Esophagus squamous epithelium (tissue), 5 donors: ENCODE measurements at regions not wholly inside any gene's neighbourhood (a gene's known extent, or its start where the extent isn't known, plus 50 kb on each side); places are given as distances from the start of the nearest gene placed in this dataset.

ENCODE experiments used
- DNase-seq: peaks from one replicate; lab custom pipeline; 2025; lab: John Stamatoyannopoulos, UW
- H3K27ac ChIP-seq, 4 donors: fragments of 200-600 bp; sonication (generic); one replicate each; pipeline ENCODE4 v1.5.1; 2016 to 2019; ENCODE audit warnings: mild to moderate bottlenecking in 1 of 4
- H3K27me3 ChIP-seq, 4 donors: fragments of 200-600 bp; sonication (generic); 1 replicate in 3 of 4; 2 replicates in 1 of 4; pipeline versions ENCODE4 v1.5.1 to v1.6.0; 2017 to 2021; ENCODE audit warnings: antibody characterized with exemption in 1 of 4
- H3K36me3 ChIP-seq, 3 donors: fragments of 200-600 bp; sonication (generic); one replicate each; pipeline ENCODE4 v1.5.1; 2016 to 2019
- H3K4me1 ChIP-seq, 3 donors: fragments of 200-600 bp; sonication (generic); one replicate each; pipeline ENCODE4 v1.5.1; 2017 to 2019
- H3K4me3 ChIP-seq, 4 donors: fragments of 200-600 bp; sonication (generic); 1 replicate in 3 of 4; 2 replicates in 1 of 4; pipeline ENCODE4 v1.5.1; 2016 to 2019; ENCODE audit warnings: mild to moderate bottlenecking in 2 of 4, moderate library complexity in 1 of 4
- H3K9me3 ChIP-seq, 3 donors: fragments of 200-600 bp; sonication (generic); one replicate each; pipeline ENCODE4 v1.5.1; 2016 to 2019
- POLR2A ChIP-seq, 4 donors: fragments of 450-650 bp; IDR thresholded peaks; one replicate each; pipeline ENCODE4 v1.6.1; 2017; ENCODE audit warnings: antibody characterized with exemption in 4 of 4, mild to moderate bottlenecking in 4 of 4, moderate library complexity in 3 of 4
- WGBS, 2 donors: methylation state at CpG; one replicate each; pipeline ENCODE4 v1.1.5; 2018; 5-methylcytosine and 5-hydroxymethylcytosine counted together
- intact Hi-C: fragments of 100-400 bp; cut with DNase I; formaldehyde crosslinking; loops from one replicate; pipeline ENCODE4 v1.15.0; 2022
- TF ChIP-seq, protein P1 (sequence below), 6 experiments: fragments of 450-650 bp in 4 of 6; fragments of 200-600 bp in 2 of 6; sonication (generic) in 2 of 6; IDR thresholded peaks; one replicate each; pipeline ENCODE4 v1.5.1; 2016 to 2019; ENCODE audit warnings: antibody characterized with exemption in 6 of 6, mild to moderate bottlenecking in 4 of 6, moderate library complexity in 4 of 6
- donor health status: DM: yes; HTN: yes; CAD: no.

DNA sequence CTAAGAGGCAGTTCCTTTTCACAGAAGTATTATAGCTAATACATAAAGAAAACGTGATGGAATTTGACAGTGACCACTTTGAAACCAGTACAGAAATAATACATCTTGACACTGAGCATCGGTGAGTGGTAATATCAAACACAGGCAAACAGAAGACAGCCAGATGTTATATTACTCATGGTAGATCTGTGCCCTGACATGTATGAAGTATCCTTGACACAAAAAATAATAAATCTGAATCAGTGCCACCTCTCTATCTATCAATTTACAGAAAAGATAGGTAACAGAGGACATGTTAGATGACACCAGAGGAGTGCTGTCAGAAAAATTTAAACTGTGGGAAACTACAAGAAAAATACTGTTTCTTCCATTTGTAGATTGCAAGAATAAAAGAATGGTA lies 217.4 kb upstream of the POT1 start:
- Histone ChIP-seq H3K27me3 (no peaks in the 10 kb centered on the region), H3K4me3 (no peak overlapping the region), H3K4me1 (no peaks in the 10 kb centered on the region), H3K9me3 (no peaks in the 10 kb centered on the region), H3K27ac (no peak overlapping the region), H3K36me3 (no peaks in the 10 kb centered on the region)
- no peak for TF ChIP-seq POLR2A (IDR thresholded peaks at IDR 0.05)
- TF ChIP-seq, protein P1, sequence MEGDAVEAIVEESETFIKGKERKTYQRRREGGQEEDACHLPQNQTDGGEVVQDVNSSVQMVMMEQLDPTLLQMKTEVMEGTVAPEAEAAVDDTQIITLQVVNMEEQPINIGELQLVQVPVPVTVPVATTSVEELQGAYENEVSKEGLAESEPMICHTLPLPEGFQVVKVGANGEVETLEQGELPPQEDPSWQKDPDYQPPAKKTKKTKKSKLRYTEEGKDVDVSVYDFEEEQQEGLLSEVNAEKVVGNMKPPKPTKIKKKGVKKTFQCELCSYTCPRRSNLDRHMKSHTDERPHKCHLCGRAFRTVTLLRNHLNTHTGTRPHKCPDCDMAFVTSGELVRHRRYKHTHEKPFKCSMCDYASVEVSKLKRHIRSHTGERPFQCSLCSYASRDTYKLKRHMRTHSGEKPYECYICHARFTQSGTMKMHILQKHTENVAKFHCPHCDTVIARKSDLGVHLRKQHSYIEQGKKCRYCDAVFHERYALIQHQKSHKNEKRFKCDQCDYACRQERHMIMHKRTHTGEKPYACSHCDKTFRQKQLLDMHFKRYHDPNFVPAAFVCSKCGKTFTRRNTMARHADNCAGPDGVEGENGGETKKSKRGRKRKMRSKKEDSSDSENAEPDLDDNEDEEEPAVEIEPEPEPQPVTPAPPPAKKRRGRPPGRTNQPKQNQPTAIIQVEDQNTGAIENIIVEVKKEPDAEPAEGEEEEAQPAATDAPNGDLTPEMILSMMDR (IDR thresholded peaks at IDR 0.05), result no peak
- no peak for DNase-seq
- WGBS, 2 donors, result 15 to 28% methylated on average over 2 of the region's 2 CpGs
- intact Hi-C loops, result no loop called here

DNA sequence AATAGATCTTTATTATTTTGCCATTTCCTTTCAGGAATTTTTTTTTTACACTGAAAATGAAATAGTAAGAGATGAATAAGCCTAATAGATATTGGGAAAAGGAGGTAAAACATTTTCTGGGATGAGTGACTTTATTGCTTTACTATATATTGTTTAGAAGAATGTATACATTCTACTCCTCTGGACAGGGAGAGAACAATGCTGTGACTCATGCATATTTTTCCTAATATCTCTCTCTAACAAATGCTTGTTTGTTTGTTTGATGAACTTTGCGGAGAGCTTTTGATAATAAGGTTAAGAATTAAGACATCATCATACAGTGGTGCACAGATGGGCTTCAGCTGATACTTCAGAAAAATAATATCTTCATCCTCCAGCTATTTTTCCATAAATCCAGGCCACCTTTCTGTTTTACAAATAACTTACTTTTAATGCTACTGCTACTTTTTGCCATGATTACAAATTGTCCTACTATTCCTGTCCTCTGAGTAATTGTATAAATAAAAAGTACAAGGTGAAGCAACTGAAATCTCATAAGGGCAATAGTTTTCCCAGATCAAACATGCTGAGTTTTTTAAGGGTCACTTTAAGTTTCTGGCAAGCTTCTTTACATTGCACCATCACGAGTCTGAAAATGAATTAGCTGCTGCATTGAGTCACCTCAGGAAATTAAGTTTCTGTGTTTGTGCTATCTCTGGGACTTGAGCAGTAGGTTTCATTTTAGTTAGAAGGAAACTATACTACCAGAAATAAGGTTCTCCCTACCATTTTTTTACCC lies 207.3 kb upstream of the POT1 start:
- intact Hi-C loops, result no loop called here
- 38 to 53% methylated on average over 2 of the region's 2 CpGs for WGBS, 2 donors
- no peak for DNase-seq

DNA sequence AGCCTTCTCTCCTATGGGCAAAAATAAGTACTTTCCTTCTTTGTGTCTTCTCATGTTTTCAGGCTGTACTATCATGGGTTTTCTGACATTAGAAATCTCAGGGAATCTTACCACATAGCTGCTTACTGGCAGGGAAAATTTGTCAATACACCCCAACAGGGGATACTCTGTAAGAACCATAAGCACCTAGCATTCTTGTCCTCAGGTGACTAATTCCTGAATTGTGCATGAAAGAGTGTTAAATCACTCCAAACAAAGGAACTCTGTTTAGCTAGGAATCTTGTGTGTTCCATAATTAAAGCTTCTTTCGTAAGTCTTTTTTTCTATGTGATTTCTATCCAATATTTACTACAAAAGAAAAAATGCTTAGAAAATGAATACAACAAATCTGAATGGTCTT lies 206.7 kb upstream of the POT1 start:
- Histone ChIP-seq H3K27me3 (no peaks in the 10 kb centered on the region), H3K4me3 (no peak overlapping the region), H3K36me3 (no peaks in the 10 kb centered on the region), H3K4me1 (no peaks in the 10 kb centered on the region), H3K27ac (no peak overlapping the region), H3K9me3 (no peaks in the 10 kb centered on the region)
- intact Hi-C loops, result no loop called here
- TF ChIP-seq POLR2A (IDR thresholded peaks at IDR 0.05), result no peak
- TF ChIP-seq, protein P1 (IDR thresholded peaks at IDR 0.05), result no peak
- WGBS, 2 donors, result 29 to 39% methylated on average over 1 of the region's 1 CpG
- no peak for DNase-seq

More for the DNA sequence above, 207.3 kb upstream of the POT1 start:
- H3K27ac ChIP-seq, result no peak overlapping the region
- TF ChIP-seq, protein P1 (IDR thresholded peaks at IDR 0.05), result no peak
- TF ChIP-seq POLR2A (IDR thresholded peaks at IDR 0.05), result no peak
- H3K4me3 ChIP-seq, result no peak overlapping the region
- H3K27me3 ChIP-seq, result no peaks in the 10 kb centered on the region
- no peaks in the 10 kb centered on the region for H3K36me3 ChIP-seq
- no peaks in the 10 kb centered on the region for H3K9me3 ChIP-seq
- no peaks in the 10 kb centered on the region for H3K4me1 ChIP-seq

DNA sequence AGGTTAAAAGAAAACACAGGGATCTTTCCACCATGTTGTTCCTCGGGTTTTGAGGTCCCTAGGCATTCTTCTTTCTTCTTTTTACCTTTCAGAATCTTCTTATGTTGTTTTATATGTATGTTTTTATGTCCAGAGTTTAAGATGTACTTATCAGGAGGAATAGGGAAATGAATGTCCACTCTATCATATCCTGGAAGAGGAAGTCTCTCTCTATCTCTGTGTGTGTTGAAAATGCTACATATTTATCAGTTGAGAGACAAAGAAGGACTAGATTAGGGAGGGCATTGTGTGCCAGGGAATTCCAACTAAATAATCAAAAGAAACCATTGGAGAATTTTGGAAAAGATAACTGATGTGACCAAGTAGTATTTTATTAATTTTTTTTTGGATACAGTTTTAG lies 200.5 kb upstream of the POT1 start:
- no peak for DNase-seq
- no peaks in the 10 kb centered on the region for H3K4me1 ChIP-seq
- TF ChIP-seq POLR2A (IDR thresholded peaks at IDR 0.05), result no peak
- TF ChIP-seq, protein P1 (IDR thresholded peaks at IDR 0.05), result no peak
- 35 to 41% methylated on average over 1 of the region's 1 CpG for WGBS, 2 donors
- no peak overlapping the region for H3K27ac ChIP-seq
- no peaks in the 10 kb centered on the region for H3K36me3 ChIP-seq
- H3K9me3 ChIP-seq, result no peaks in the 10 kb centered on the region
- no peaks in the 10 kb centered on the region for H3K27me3 ChIP-seq
- H3K4me3 ChIP-seq, result no peak overlapping the region
- intact Hi-C loops, result no loop called here

DNA sequence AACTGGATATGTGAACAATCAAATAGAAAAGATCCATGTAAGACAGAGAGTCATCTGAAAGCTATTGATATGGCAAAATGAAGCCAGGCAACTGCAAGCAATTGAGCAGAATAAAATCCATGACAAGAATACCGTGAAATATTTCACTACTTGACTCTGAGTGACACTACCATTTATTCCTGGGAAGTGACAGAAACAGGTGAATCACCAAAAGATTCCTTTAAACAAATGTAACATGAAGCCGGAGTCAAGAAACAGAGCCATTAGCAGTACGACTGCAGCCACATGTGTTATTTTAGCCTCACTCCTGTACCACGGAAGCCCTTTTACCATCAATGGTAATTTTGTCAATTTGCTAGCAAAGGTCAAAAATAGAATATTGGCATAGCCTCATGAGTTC lies 197.7 kb upstream of the POT1 start:
- 80 to 82% methylated on average over 4 of the region's 4 CpGs for WGBS, 2 donors
- intact Hi-C loops, result no loop called here
- TF ChIP-seq POLR2A (IDR thresholded peaks at IDR 0.05), result no peak
- TF ChIP-seq, protein P1 (IDR thresholded peaks at IDR 0.05), result no peak

More for the DNA sequence above, 197.7 kb upstream of the POT1 start:
- H3K36me3 ChIP-seq, result no peaks in the 10 kb centered on the region
- H3K9me3 ChIP-seq, result no peaks in the 10 kb centered on the region
- H3K4me3 ChIP-seq, result no peak overlapping the region
- H3K27ac ChIP-seq, result no peak overlapping the region
- H3K4me1 ChIP-seq, result no peaks in the 10 kb centered on the region
- no peaks in the 10 kb centered on the region for H3K27me3 ChIP-seq
- DNase-seq, result no peak
